ENCODE measurements at regions not wholly inside any gene's neighbourhood (a gene's known extent, or its start where the extent isn't known, plus 50 kb on each side); places are given as distances from the start of the nearest gene placed in this dataset.
"Not testable (repeated sequence)": the region's sequence is repeated elsewhere in the genome, so short reads cannot be mapped to it uniquely, and the experiment has no call there.

DNA sequence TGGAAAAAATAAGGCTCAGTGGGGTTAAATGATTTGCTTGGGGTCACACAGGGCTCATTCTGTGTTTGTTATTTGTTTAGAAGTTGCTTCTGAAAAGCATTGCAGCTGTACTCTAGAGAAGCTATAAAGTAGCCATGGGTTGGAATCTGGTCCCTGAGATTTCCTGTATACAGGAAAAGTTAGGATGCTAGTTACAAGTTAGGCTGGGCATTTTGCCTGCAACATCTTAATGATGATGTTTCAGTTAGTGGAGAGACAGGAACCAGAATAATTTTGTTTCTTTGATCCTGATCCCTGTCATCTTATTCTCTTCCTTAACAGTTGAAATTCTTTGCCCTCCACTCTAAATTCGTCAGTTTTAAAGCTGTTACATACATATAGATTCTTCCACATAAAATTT is 445.3 kb downstream of the OTOL1 start (continued):
- TF ChIP-seq, protein P1, sequence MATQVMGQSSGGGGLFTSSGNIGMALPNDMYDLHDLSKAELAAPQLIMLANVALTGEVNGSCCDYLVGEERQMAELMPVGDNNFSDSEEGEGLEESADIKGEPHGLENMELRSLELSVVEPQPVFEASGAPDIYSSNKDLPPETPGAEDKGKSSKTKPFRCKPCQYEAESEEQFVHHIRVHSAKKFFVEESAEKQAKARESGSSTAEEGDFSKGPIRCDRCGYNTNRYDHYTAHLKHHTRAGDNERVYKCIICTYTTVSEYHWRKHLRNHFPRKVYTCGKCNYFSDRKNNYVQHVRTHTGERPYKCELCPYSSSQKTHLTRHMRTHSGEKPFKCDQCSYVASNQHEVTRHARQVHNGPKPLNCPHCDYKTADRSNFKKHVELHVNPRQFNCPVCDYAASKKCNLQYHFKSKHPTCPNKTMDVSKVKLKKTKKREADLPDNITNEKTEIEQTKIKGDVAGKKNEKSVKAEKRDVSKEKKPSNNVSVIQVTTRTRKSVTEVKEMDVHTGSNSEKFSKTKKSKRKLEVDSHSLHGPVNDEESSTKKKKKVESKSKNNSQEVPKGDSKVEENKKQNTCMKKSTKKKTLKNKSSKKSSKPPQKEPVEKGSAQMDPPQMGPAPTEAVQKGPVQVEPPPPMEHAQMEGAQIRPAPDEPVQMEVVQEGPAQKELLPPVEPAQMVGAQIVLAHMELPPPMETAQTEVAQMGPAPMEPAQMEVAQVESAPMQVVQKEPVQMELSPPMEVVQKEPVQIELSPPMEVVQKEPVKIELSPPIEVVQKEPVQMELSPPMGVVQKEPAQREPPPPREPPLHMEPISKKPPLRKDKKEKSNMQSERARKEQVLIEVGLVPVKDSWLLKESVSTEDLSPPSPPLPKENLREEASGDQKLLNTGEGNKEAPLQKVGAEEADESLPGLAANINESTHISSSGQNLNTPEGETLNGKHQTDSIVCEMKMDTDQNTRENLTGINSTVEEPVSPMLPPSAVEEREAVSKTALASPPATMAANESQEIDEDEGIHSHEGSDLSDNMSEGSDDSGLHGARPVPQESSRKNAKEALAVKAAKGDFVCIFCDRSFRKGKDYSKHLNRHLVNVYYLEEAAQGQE (IDR thresholded peaks at IDR 0.05; ENCODE audit: low read depth, low read length) = no peak
- TF ChIP-seq, protein P2, sequence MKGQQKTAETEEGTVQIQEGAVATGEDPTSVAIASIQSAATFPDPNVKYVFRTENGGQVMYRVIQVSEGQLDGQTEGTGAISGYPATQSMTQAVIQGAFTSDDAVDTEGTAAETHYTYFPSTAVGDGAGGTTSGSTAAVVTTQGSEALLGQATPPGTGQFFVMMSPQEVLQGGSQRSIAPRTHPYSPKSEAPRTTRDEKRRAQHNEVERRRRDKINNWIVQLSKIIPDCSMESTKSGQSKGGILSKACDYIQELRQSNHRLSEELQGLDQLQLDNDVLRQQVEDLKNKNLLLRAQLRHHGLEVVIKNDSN (IDR thresholded peaks at IDR 0.05; ENCODE audit: borderline replicate concordance, extremely low read length, insufficient read depth, low read depth, low read length) = no peak
- TF ChIP-seq DPF2 (IDR thresholded peaks at IDR 0.05) = no peak
- TF ChIP-seq SRF (IDR thresholded peaks at IDR 0.05; ENCODE audit: low read depth in 2 of 2, low read length in 2 of 2) = no peak

DNA sequence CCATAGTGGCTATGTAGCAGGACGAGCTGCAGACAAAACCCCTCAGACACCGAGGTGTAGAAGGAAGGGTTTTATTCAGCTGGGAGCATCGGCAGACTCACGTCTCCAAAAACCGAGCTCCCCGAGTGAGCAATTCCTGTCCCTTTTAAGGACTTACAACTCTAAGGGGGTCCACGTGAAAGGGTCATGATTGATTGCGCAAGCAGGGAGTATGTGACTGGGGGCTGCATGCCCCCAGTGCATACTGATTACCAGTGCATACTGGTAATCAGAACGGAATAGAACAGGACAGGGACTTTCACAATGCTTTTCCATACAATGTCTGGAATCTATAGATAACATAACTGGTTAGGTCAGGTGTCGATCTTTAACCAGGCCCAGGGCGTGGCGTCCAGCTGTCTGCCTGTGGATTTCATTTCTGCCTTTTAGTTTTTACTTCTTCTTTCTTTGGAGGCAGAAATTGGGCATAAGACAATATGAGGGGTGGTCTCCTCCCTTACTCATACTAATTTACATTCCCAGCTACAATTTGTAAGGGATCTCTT is 447.3 kb downstream of the OTOL1 start:
- H4K20me1 ChIP-seq (ENCODE audit: control insufficient read depth, insufficient read depth); FAIRE-seq; ATAC-seq; DNase-seq (ENCODE audit: low read depth, low spot score); POLR2A ChIA-PET; SMC1A ChIA-PET (ENCODE audit: uncharacterized antibody, unreplicated experiment); H3K9me3 ChIP-seq (replicated peaks; ENCODE audit: control insufficient read depth, insufficient read depth, low read length); intact Hi-C loops (cut with micrococcal nuclease; ENCODE audit: unreplicated experiment); RAD21 ChIA-PET (ENCODE audit: unreplicated experiment); H3K4me1 ChIP-seq (ENCODE audit: control insufficient read depth, insufficient read depth, low read length); H3K4me3 ChIP-seq; H3K4me2 ChIP-seq (ENCODE audit: control insufficient read depth, insufficient read depth); H3K27me3 ChIP-seq (replicated peaks in 1 of 2; ENCODE audit: control insufficient read depth in 2 of 2, insufficient read depth in 2 of 2, low read length in 1 of 2); H2AFZ ChIP-seq (ENCODE audit: control insufficient read depth, low read depth, low read length); H3K36me3 ChIP-seq (ENCODE audit: control insufficient read depth in 2 of 2, insufficient read depth in 2 of 2, low read length in 1 of 2); H3K27ac ChIP-seq (ENCODE audit: control insufficient read depth, insufficient read depth); H3K9ac ChIP-seq (ENCODE audit: control insufficient read depth, insufficient read depth, low read length); BruUV-seq (replicated peaks); in situ Hi-C loops (cut with MboI); CTCF ChIA-PET; H3K79me2 ChIP-seq (ENCODE audit: control insufficient read depth, insufficient read depth, low read length): not testable (repeated sequence)
- 44% methylated on average over 12 of the region's 12 CpGs for WGBS (ENCODE audit: insufficient coverage, insufficient replicate concordance, low lambda C conversion rate, missing lambda C conversion rate)
